ENCODE measurements at regions not wholly inside any gene's neighbourhood (a gene's known extent, or its start where the extent isn't known, plus 50 kb on each side); places are given as distances from the start of the nearest gene placed in this dataset.
"Not testable (repeated sequence)": the region's sequence is repeated elsewhere in the genome, so short reads cannot be mapped to it uniquely, and the experiment has no call there.

GRCh38 chr9:67348094-67348493, 355.7 kb upstream of the SPATA31A3 start:
- ATAC-seq (ENCODE audit: low read depth); POLR2A ChIA-PET: not testable (repeated sequence)
- no CpG with 5 or more reads among the region's 4 CpGs for WGBS (ENCODE audit: insufficient coverage)

GRCh38 chr9:67339216-67339615, 346.9 kb upstream of the SPATA31A3 start:
- H3K4me1 Mint-ChIP-seq; H2AFZ ChIP-seq (ENCODE audit: insufficient read depth, low read depth, low read length, poor library complexity, severe bottlenecking); H3K27ac Mint-ChIP-seq; H3K4me3 Mint-ChIP-seq; H3K9me3 Mint-ChIP-seq (ENCODE audit: insufficient read depth); ATAC-seq (ENCODE audit: low read depth); H3K27ac ChIP-seq (ENCODE audit: low read length in 2 of 2); H3K4me1 ChIP-seq (ENCODE audit: control insufficient read depth in 2 of 2, insufficient read depth in 2 of 2, low read length in 2 of 2); POLR2A ChIA-PET; CTCF ChIA-PET; H3K4me2 ChIP-seq (replicated peaks; ENCODE audit: low read depth, low read length, poor library complexity, severe bottlenecking); DNase-seq; H3K36me3 ChIP-seq (replicated peaks in 1 of 2; ENCODE audit: control extremely low read depth in 1 of 2, control insufficient read depth in 1 of 2, extremely low read depth in 1 of 2, insufficient read depth in 2 of 2, low read length in 1 of 2); H3K79me2 ChIP-seq (ENCODE audit: control insufficient read depth, insufficient read depth, low read length); H3K27me3 Mint-ChIP-seq; H3K9me3 ChIP-seq (ENCODE audit: control extremely low read depth in 1 of 3, control insufficient read depth in 2 of 3, insufficient read depth in 1 of 3, low read length in 2 of 3); H3K27me3 ChIP-seq (replicated peaks in 1 of 4; ENCODE audit: control extremely low read depth in 1 of 4, control insufficient read depth in 3 of 4, insufficient read depth in 4 of 4, low read length in 3 of 4); H3K4me3 ChIP-seq (ENCODE audit: control extremely low read depth in 1 of 5, extremely low read depth in 1 of 5, insufficient read depth in 1 of 5, low read depth in 2 of 5, low read length in 4 of 5); intact Hi-C loops (cut with micrococcal nuclease); H4K20me1 ChIP-seq (ENCODE audit: control insufficient read depth, insufficient read depth, low read length, poor library complexity, severe bottlenecking); H3K9ac ChIP-seq (ENCODE audit: low read length): not testable (repeated sequence)
- no CpG with 5 or more reads among the region's 7 CpGs for WGBS (ENCODE audit: insufficient coverage)

More at GRCh38 chr9:67348094-67348493, 355.7 kb upstream of the SPATA31A3 start:
- intact Hi-C loops (cut with micrococcal nuclease); H3K4me2 ChIP-seq (replicated peaks; ENCODE audit: low read depth, low read length, poor library complexity, severe bottlenecking); DNase-seq; H3K9me3 ChIP-seq (ENCODE audit: control extremely low read depth in 1 of 3, control insufficient read depth in 2 of 3, insufficient read depth in 1 of 3, low read length in 2 of 3); H3K4me3 ChIP-seq (ENCODE audit: control extremely low read depth in 1 of 5, extremely low read depth in 1 of 5, insufficient read depth in 1 of 5, low read depth in 2 of 5, low read length in 4 of 5); H3K27ac ChIP-seq (ENCODE audit: low read length in 2 of 2); H3K9ac ChIP-seq (ENCODE audit: low read length); H3K4me1 Mint-ChIP-seq; CTCF ChIA-PET; H3K4me3 Mint-ChIP-seq; H3K27ac Mint-ChIP-seq; H2AFZ ChIP-seq (ENCODE audit: insufficient read depth, low read depth, low read length, poor library complexity, severe bottlenecking); H4K20me1 ChIP-seq (ENCODE audit: control insufficient read depth, insufficient read depth, low read length, poor library complexity, severe bottlenecking); H3K36me3 ChIP-seq (replicated peaks in 1 of 2; ENCODE audit: control extremely low read depth in 1 of 2, control insufficient read depth in 1 of 2, extremely low read depth in 1 of 2, insufficient read depth in 2 of 2, low read length in 1 of 2); H3K27me3 ChIP-seq (replicated peaks in 1 of 4; ENCODE audit: control extremely low read depth in 1 of 4, control insufficient read depth in 3 of 4, insufficient read depth in 4 of 4, low read length in 3 of 4); H3K9me3 Mint-ChIP-seq (ENCODE audit: insufficient read depth); H3K27me3 Mint-ChIP-seq; H3K79me2 ChIP-seq (ENCODE audit: control insufficient read depth, insufficient read depth, low read length); H3K4me1 ChIP-seq (ENCODE audit: control insufficient read depth in 2 of 2, insufficient read depth in 2 of 2, low read length in 2 of 2): not testable (repeated sequence)

- H3K4me3 ChIP-seq (ENCODE audit: control extremely low read depth in 1 of 5, extremely low read depth in 1 of 5, insufficient read depth in 1 of 5, low read depth in 2 of 5, low read length in 4 of 5); H3K27me3 ChIP-seq (replicated peaks in 1 of 4; ENCODE audit: control extremely low read depth in 1 of 4, control insufficient read depth in 3 of 4, insufficient read depth in 4 of 4, low read length in 3 of 4); H3K4me1 ChIP-seq (ENCODE audit: control insufficient read depth in 2 of 2, insufficient read depth in 2 of 2, low read length in 2 of 2); H3K27ac ChIP-seq (ENCODE audit: low read length in 2 of 2); H3K27ac Mint-ChIP-seq; ATAC-seq (ENCODE audit: low read depth); DNase-seq; H2AFZ ChIP-seq (ENCODE audit: insufficient read depth, low read depth, low read length, poor library complexity, severe bottlenecking); H3K27me3 Mint-ChIP-seq; CTCF ChIA-PET; H3K4me1 Mint-ChIP-seq; POLR2A ChIA-PET; H3K9me3 ChIP-seq (ENCODE audit: control extremely low read depth in 1 of 3, control insufficient read depth in 2 of 3, insufficient read depth in 1 of 3, low read length in 2 of 3); H3K9ac ChIP-seq (ENCODE audit: low read length); H3K36me3 ChIP-seq (replicated peaks in 1 of 2; ENCODE audit: control extremely low read depth in 1 of 2, control insufficient read depth in 1 of 2, extremely low read depth in 1 of 2, insufficient read depth in 2 of 2, low read length in 1 of 2); H3K9me3 Mint-ChIP-seq (ENCODE audit: insufficient read depth); intact Hi-C loops (cut with micrococcal nuclease); H3K4me3 Mint-ChIP-seq; H4K20me1 ChIP-seq (ENCODE audit: control insufficient read depth, insufficient read depth, low read length, poor library complexity, severe bottlenecking); H3K79me2 ChIP-seq (ENCODE audit: control insufficient read depth, insufficient read depth, low read length); H3K4me2 ChIP-seq (replicated peaks; ENCODE audit: low read depth, low read length, poor library complexity, severe bottlenecking): not testable (repeated sequence)
- WGBS (ENCODE audit: insufficient coverage) = no CpG with 5 or more reads among the region's 12 CpGs
These were observed 345.9 kb upstream of the SPATA31A3 start for GRCh38 chr9:67338201-67338600.

GRCh38 chr9:67334727-67335572, 342.6 kb upstream of the SPATA31A3 start:
- H3K27me3 Mint-ChIP-seq; H2AFZ ChIP-seq (ENCODE audit: insufficient read depth, low read depth, low read length, poor library complexity, severe bottlenecking); POLR2A ChIA-PET; ATAC-seq (ENCODE audit: low read depth); H3K27ac ChIP-seq (ENCODE audit: low read length in 2 of 2); intact Hi-C loops (cut with micrococcal nuclease); H3K79me2 ChIP-seq (ENCODE audit: control insufficient read depth, insufficient read depth, low read length); H3K4me2 ChIP-seq (replicated peaks; ENCODE audit: low read depth, low read length, poor library complexity, severe bottlenecking); H3K4me1 ChIP-seq (ENCODE audit: control insufficient read depth in 2 of 2, insufficient read depth in 2 of 2, low read length in 2 of 2); H3K27ac Mint-ChIP-seq; DNase-seq; CTCF ChIA-PET; H3K4me3 Mint-ChIP-seq; H3K4me3 ChIP-seq (ENCODE audit: control extremely low read depth in 1 of 5, extremely low read depth in 1 of 5, insufficient read depth in 1 of 5, low read depth in 2 of 5, low read length in 4 of 5); H3K36me3 ChIP-seq (replicated peaks in 1 of 2; ENCODE audit: control extremely low read depth in 1 of 2, control insufficient read depth in 1 of 2, extremely low read depth in 1 of 2, insufficient read depth in 2 of 2, low read length in 1 of 2); H3K9me3 ChIP-seq (ENCODE audit: control extremely low read depth in 1 of 3, control insufficient read depth in 2 of 3, insufficient read depth in 1 of 3, low read length in 2 of 3); H3K27me3 ChIP-seq (replicated peaks in 1 of 4; ENCODE audit: control extremely low read depth in 1 of 4, control insufficient read depth in 3 of 4, insufficient read depth in 4 of 4, low read length in 3 of 4); H3K9ac ChIP-seq (ENCODE audit: low read length); H3K4me1 Mint-ChIP-seq; H3K9me3 Mint-ChIP-seq (ENCODE audit: insufficient read depth); H4K20me1 ChIP-seq (ENCODE audit: control insufficient read depth, insufficient read depth, low read length, poor library complexity, severe bottlenecking): not testable (repeated sequence)
- WGBS (ENCODE audit: insufficient coverage) = no CpG with 5 or more reads among the region's 9 CpGs
